Muscle of leg (tissue), 3 donors: ENCODE measurements at regions not wholly inside any gene's neighbourhood (a gene's known extent, or its start where the extent isn't known, plus 50 kb on each side); places are given as distances from the start of the nearest gene placed in this dataset.
"Not testable (repeated sequence)": the region's sequence is repeated elsewhere in the genome, so short reads cannot be mapped to it uniquely, and the experiment has no call there.

Experiments used
- DNase-seq: peaks from one replicate; pipeline ENCODE4 v3.0.0; 2013
- H3K27ac ChIP-seq: one replicate; pipeline ENCODE4 v1.5.1; 2013; ENCODE audit warnings: mild to moderate bottlenecking, low read length, control low read depth
- H3K27me3 ChIP-seq: one replicate; pipeline ENCODE4 v1.6.1; 2013; ENCODE audit warnings: low read length; ENCODE audit not compliant: control insufficient read depth, insufficient read depth
- H3K36me3 ChIP-seq: one replicate; pipeline ENCODE4 v1.6.1; 2013; ENCODE audit warnings: low read length; ENCODE audit not compliant: control insufficient read depth, insufficient read depth
- H3K4me1 ChIP-seq: one replicate; pipeline ENCODE4 v1.6.1; 2013; ENCODE audit warnings: low read length; ENCODE audit not compliant: control insufficient read depth, insufficient read depth
- H3K4me3 ChIP-seq: one replicate; pipeline ENCODE4 v1.5.1; 2013; ENCODE audit warnings: low read length, control low read depth
- H3K9me3 ChIP-seq: replicated peaks from 2 replicates; pipeline ENCODE4 v1.6.1; 2013; ENCODE audit warnings: low read depth, low read length; ENCODE audit not compliant: control insufficient read depth
- WGBS: methylation state at CpG from one replicate; pipeline ENCODE4 v1.1.5; 2013; ENCODE audit warnings: missing lambda C conversion rate; ENCODE audit not compliant: insufficient coverage; 5-methylcytosine and 5-hydroxymethylcytosine counted together

GRCh38 chr12:115303723-115304309 lies 619.8 kb upstream of the TBX3 start:
- DNase-seq: peak; percentile 51
- WGBS: no CpG with 5 or more reads among the region's 4 CpGs

GRCh38 chr12:115297445-115297844 lies 613.5 kb upstream of the TBX3 start:
- no peak for DNase-seq
- Histone ChIP-seq H3K9me3 (no peaks in the 10 kb centered on the region), H3K4me1 (peaks cover 9% of the 10 kb centered on the region), H3K27ac (no peak overlapping the region), H3K4me3 (no peak overlapping the region), H3K36me3 (no peaks in the 10 kb centered on the region), H3K27me3 (no peaks in the 10 kb centered on the region)
- 83% methylated on average over 1 of the region's 2 CpGs for WGBS

More at GRCh38 chr12:115303723-115304309, 619.8 kb upstream of the TBX3 start:
- Histone ChIP-seq H3K36me3 (no peaks in the 10 kb centered on the region), H3K4me3 (no peak overlapping the region), H3K27ac (no peak overlapping the region), H3K27me3 (no peaks in the 10 kb centered on the region), H3K9me3 (no peaks in the 10 kb centered on the region), H3K4me1 (peaks cover 3% of the 10 kb centered on the region)

- H3K9me3 ChIP-seq: no peaks in the 10 kb centered on the region
- H3K4me1 ChIP-seq: peaks cover 9% of the 10 kb centered on the region
- H3K4me3 ChIP-seq: no peak overlapping the region
- no peaks in the 10 kb centered on the region for H3K36me3 ChIP-seq
- no peaks in the 10 kb centered on the region for H3K27me3 ChIP-seq
- no peak for DNase-seq
- WGBS: 100% methylated on average over 1 of the region's 5 CpGs
- H3K27ac ChIP-seq: no peak overlapping the region
These were observed 612.7 kb upstream of the TBX3 start for GRCh38 chr12:115296613-115297198.

- WGBS: no CpG with 5 or more reads among the region's 3 CpGs
These were observed 611.9 kb upstream of the TBX3 start for GRCh38 chr12:115295886-115296285.

GRCh38 chr12:115294453-115295133 lies 610.6 kb upstream of the TBX3 start:
- H3K9me3 ChIP-seq: no peaks in the 10 kb centered on the region
- no peaks in the 10 kb centered on the region for H3K36me3 ChIP-seq
- WGBS: 38% methylated on average over 1 of the region's 4 CpGs
- no peak overlapping the region for H3K27ac ChIP-seq
- H3K4me1 ChIP-seq: peaks cover 9% of the 10 kb centered on the region
- DNase-seq: peak; percentile 38
- no peaks in the 10 kb centered on the region for H3K27me3 ChIP-seq
- no peak overlapping the region for H3K4me3 ChIP-seq

More at GRCh38 chr12:115295886-115296285, 611.9 kb upstream of the TBX3 start:
- Histone ChIP-seq H3K36me3 (no peaks in the 10 kb centered on the region), H3K4me3 (no peak overlapping the region), H3K27ac (no peak overlapping the region), H3K27me3 (no peaks in the 10 kb centered on the region), H3K4me1 (peaks cover 9% of the 10 kb centered on the region), H3K9me3 (no peaks in the 10 kb centered on the region)
- DNase-seq: no peak

GRCh38 chr12:115285429-115285828 lies 601.5 kb upstream of the TBX3 start:
- 81% methylated on average over 4 of the region's 10 CpGs for WGBS
- H3K4me1 ChIP-seq, H3K27me3 ChIP-seq, H3K27ac ChIP-seq, DNase-seq, H3K36me3 ChIP-seq, H3K4me3 ChIP-seq, H3K9me3 ChIP-seq: not testable (repeated sequence)

- no peak for DNase-seq
- no peak overlapping the region for H3K27ac ChIP-seq
These were observed 589.5 kb upstream of the TBX3 start for GRCh38 chr12:115273456-115273855.

GRCh38 chr12:115268451-115268850 lies 584.5 kb upstream of the TBX3 start:
- DNase-seq: peak; percentile 51
- Histone ChIP-seq H3K27ac (no peak overlapping the region), H3K36me3 (no peaks in the 10 kb centered on the region), H3K4me1 (peaks cover 16% of the 10 kb centered on the region), H3K9me3 (no peaks in the 10 kb centered on the region), H3K27me3 (no peaks in the 10 kb centered on the region), H3K4me3 (no peak overlapping the region)
- WGBS: no CpG with 5 or more reads among the region's 4 CpGs

More at GRCh38 chr12:115273456-115273855, 589.5 kb upstream of the TBX3 start:
- no peaks in the 10 kb centered on the region for H3K27me3 ChIP-seq
- WGBS: no CpG with 5 or more reads among the region's 2 CpGs
- H3K4me1 ChIP-seq: peaks cover 2% of the 10 kb centered on the region
- no peaks in the 10 kb centered on the region for H3K36me3 ChIP-seq
- no peak overlapping the region for H3K4me3 ChIP-seq
- no peaks in the 10 kb centered on the region for H3K9me3 ChIP-seq

- no peaks in the 10 kb centered on the region for H3K27me3 ChIP-seq
- H3K9me3 ChIP-seq: no peaks in the 10 kb centered on the region
- peak overlapping the region; percentile 3 for H3K27ac ChIP-seq
- no peaks in the 10 kb centered on the region for H3K36me3 ChIP-seq
- peaks cover 16% of the 10 kb centered on the region for H3K4me1 ChIP-seq
- WGBS: 33% methylated on average over 1 of the region's 3 CpGs
- DNase-seq: no peak
- no peak overlapping the region for H3K4me3 ChIP-seq
These were observed 583.9 kb upstream of the TBX3 start for GRCh38 chr12:115267891-115268290.

- Histone ChIP-seq H3K27ac (peak overlapping the region; percentile 33), H3K27me3 (no peaks in the 10 kb centered on the region), H3K36me3 (no peaks in the 10 kb centered on the region), H3K4me3 (no peak overlapping the region), H3K9me3 (no peaks in the 10 kb centered on the region), H3K4me1 (peaks cover 16% of the 10 kb centered on the region)
- peak; percentile 55 for DNase-seq
- 43% methylated on average over 2 of the region's 3 CpGs for WGBS
These were observed 583.5 kb upstream of the TBX3 start for GRCh38 chr12:115267464-115267863.
